ENCODE measurements at regions not wholly inside any gene's neighbourhood (a gene's known extent, or its start where the extent isn't known, plus 50 kb on each side); places are given as distances from the start of the nearest gene placed in this dataset.

- Mint-ChIP-seq H3K27ac (no peak overlapping the region), H3K27me3 (no peaks in the 10 kb centered on the region), H3K9me3 (peaks cover under 1% of the 10 kb centered on the region), H3K36me3 (ENCODE audit: low read depth) (no peaks in the 10 kb centered on the region), H3K4me3 (no peak overlapping the region), H3K4me1 (peaks cover 12% of the 10 kb centered on the region)
- intact Hi-C loops (cut with micrococcal nuclease): no loop called here
- peak; percentile 51 for DNase-seq
Measured at GRCh38 chr13:40404967-40405716, 261.3 kb downstream of the FOXO1 start.

GRCh38 chr13:40406405-40407120 is 259.9 kb downstream of the FOXO1 start:
- Mint-ChIP-seq H3K4me1 (peaks cover 9% of the 10 kb centered on the region), H3K27me3 (no peaks in the 10 kb centered on the region), H3K4me3 (no peak overlapping the region), H3K36me3 (ENCODE audit: low read depth) (peaks cover 2% of the 10 kb centered on the region), H3K27ac (no peak overlapping the region), H3K9me3 (peaks cover 9% of the 10 kb centered on the region)
- DNase-seq: no peak
- intact Hi-C loops (cut with micrococcal nuclease): no loop called here

DNA sequence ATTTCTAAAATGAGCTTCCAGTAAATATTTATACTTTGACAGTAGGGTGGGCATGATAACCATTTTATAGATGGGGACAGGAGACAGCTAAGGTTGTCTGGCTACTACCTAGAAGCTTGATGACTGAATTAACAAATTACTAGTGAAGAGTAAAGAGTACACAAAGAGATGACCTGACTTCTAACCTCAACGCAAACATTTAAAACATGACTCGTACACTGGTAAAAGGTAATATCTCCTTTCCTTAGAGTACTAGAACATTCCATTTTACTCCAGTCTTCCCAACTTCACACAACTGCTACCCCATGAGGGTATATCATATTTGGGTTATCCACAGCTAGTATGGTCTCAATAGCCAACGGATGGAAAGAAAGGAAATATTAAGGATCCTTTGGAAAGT is 258.9 kb downstream of the FOXO1 start:
- intact Hi-C loops (cut with micrococcal nuclease): no loop called here
- Mint-ChIP-seq H3K27ac (no peak overlapping the region), H3K9me3 (peaks cover 12% of the 10 kb centered on the region), H3K4me1 (peaks cover 4% of the 10 kb centered on the region), H3K36me3 (ENCODE audit: low read depth) (peaks cover 2% of the 10 kb centered on the region), H3K27me3 (no peaks in the 10 kb centered on the region), H3K4me3 (no peak overlapping the region)
- DNase-seq: no peak

GRCh38 chr13:40408602-40409001 is 257.8 kb downstream of the FOXO1 start:
- H3K4me3 Mint-ChIP-seq: no peak overlapping the region
- H3K36me3 Mint-ChIP-seq (ENCODE audit: low read depth): peaks cover 2% of the 10 kb centered on the region
- DNase-seq: no peak
- intact Hi-C loops (cut with micrococcal nuclease): no loop called here
- H3K4me1 Mint-ChIP-seq: peaks cover 2% of the 10 kb centered on the region
- H3K9me3 Mint-ChIP-seq: peaks cover 18% of the 10 kb centered on the region
- H3K27ac Mint-ChIP-seq: no peak overlapping the region
- no peaks in the 10 kb centered on the region for H3K27me3 Mint-ChIP-seq

DNA sequence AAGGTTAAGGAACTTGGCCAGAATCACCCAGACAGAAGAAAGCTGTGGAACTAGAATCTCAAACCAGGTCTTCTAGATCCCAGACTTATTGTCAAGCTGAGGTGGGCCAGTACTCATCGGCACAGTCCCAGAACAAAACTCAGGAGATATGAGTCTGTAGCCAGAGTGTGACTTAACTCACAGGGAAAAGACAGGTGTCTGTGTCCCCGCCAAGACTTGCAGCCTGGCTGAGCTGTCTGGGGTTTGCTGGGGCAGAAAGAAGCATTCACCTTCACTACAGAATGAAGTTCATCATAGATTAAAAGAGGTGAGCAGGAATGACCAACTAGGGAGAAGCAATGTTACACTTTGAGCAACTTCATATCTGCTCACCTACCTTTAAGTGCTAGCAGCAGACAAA is 257.2 kb downstream of the FOXO1 start:
- Mint-ChIP-seq H3K27me3 (no peaks in the 10 kb centered on the region), H3K36me3 (ENCODE audit: low read depth) (peaks cover 2% of the 10 kb centered on the region), H3K9me3 (peaks cover 20% of the 10 kb centered on the region), H3K4me1 (peaks cover 2% of the 10 kb centered on the region), H3K4me3 (no peak overlapping the region), H3K27ac (no peak overlapping the region)
- peak; percentile 51 for DNase-seq
- intact Hi-C loops (cut with micrococcal nuclease): no loop called here

DNA sequence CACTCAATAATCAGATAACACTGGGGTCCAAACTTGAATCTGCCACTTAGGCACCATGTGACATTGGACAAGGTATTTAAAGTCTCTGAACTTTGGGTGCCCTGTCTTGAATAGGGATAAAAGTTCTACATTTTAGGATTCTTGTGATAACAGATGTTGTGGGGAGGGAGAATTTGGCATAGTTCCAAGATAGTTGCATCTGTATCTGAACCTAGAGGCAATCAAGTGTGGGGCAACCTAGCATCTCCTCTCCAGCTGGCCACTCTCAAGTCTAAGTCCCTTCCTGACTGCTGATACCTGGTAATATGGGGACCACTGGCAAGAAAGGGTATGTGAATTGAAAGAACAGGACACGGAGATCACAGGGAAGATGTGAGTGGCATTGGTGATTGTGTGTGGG is 256.1 kb downstream of the FOXO1 start:
- Mint-ChIP-seq H3K36me3 (ENCODE audit: low read depth) (peaks cover 2% of the 10 kb centered on the region), H3K4me3 (no peak overlapping the region), H3K4me1 (peaks cover 2% of the 10 kb centered on the region), H3K27me3 (no peaks in the 10 kb centered on the region), H3K27ac (no peak overlapping the region), H3K9me3 (peaks cover 22% of the 10 kb centered on the region)
- intact Hi-C loops (cut with micrococcal nuclease): no loop called here
- no peak for DNase-seq

- Mint-ChIP-seq H3K27me3 (no peaks in the 10 kb centered on the region), H3K36me3 (ENCODE audit: low read depth) (no peaks in the 10 kb centered on the region), H3K4me1 (peaks cover 4% of the 10 kb centered on the region), H3K27ac (no peak overlapping the region), H3K4me3 (no peak overlapping the region), H3K9me3 (peaks cover 11% of the 10 kb centered on the region)
- no peak for DNase-seq
- intact Hi-C loops (cut with micrococcal nuclease): no loop called here
Measured at GRCh38 chr13:40420160-40420740, 246.2 kb downstream of the FOXO1 start.

GRCh38 chr13:40422588-40423235 is 243.7 kb downstream of the FOXO1 start:
- Mint-ChIP-seq H3K9me3 (no peaks in the 10 kb centered on the region), H3K36me3 (ENCODE audit: low read depth) (no peaks in the 10 kb centered on the region), H3K27ac (no peak overlapping the region), H3K4me1 (peaks cover 6% of the 10 kb centered on the region), H3K4me3 (no peak overlapping the region), H3K27me3 (no peaks in the 10 kb centered on the region)
- intact Hi-C loops (cut with micrococcal nuclease): no loop called here
- DNase-seq: no peak

DNA sequence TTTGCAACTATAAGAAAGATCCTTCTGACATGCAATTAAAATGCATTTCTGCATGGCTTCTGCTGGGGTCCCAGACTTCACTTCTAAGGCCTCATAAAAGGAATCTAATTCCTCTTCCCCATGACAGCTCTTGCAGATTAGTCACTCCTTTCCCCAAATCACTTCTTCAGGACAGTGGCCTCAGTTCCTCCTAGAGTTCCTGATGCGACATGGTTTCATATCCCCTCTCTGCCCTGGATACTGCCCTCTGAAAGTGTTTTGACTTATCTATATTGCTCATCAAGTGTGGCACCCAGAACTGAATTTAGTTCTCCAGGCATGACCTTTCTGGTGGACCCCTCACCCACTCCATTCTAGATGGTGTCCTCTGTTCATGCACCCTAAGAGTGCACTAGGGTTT is 238.1 kb downstream of the FOXO1 start:
- Mint-ChIP-seq H3K9me3 (no peaks in the 10 kb centered on the region), H3K4me3 (no peak overlapping the region), H3K4me1 (peaks cover 9% of the 10 kb centered on the region), H3K27me3 (no peaks in the 10 kb centered on the region), H3K27ac (no peak overlapping the region), H3K36me3 (ENCODE audit: low read depth) (no peaks in the 10 kb centered on the region)
- intact Hi-C loops (cut with micrococcal nuclease): no loop called here
- no peak for DNase-seq

DNA sequence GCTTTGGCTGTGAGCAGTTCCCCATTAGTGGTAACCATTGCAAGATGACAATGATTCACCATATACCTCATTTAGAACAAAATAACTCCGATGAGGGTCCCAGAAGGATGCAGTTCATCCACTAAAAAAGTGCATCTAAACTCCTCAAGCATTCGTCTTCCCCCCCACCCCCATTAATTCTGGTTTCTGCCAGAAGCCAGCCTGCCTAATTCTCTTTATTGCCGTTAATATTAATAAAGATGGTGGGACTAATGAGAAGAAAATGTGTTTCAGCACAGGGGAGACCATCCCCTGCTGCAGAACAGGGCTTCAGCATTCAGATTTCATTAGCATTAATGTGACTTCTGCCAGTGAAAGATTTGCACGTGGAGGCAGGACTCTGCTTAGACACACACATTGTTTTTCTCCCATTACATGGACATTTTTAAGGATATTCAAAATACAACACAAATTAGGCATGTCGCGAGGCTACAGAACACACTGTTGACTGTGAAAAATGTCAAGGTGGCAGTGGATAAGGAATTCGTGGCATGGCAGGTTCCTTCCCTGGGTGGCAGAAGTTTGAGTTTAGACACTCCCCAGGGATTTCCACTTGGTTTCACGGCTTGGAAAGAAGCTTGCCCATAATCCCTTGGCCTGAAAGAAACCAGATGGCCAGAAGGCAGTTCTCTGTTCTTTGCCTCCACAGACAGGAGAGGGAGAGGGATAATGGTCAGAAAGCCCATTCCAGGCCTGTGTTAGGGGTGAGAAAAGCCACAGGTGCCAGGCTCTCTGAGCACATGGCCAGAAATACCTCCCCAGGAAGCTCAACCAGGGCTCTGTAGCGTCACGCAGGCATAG is 236.5 kb downstream of the FOXO1 start:
- H3K9me3 Mint-ChIP-seq: no peaks in the 10 kb centered on the region
- no peaks in the 10 kb centered on the region for H3K27me3 Mint-ChIP-seq
- H3K4me3 Mint-ChIP-seq: no peak overlapping the region
- no peak for DNase-seq
- H3K36me3 Mint-ChIP-seq (ENCODE audit: low read depth): no peaks in the 10 kb centered on the region
- H3K4me1 Mint-ChIP-seq: peaks cover 21% of the 10 kb centered on the region
- no peak overlapping the region for H3K27ac Mint-ChIP-seq
- intact Hi-C loops (cut with micrococcal nuclease): no loop called here

DNA sequence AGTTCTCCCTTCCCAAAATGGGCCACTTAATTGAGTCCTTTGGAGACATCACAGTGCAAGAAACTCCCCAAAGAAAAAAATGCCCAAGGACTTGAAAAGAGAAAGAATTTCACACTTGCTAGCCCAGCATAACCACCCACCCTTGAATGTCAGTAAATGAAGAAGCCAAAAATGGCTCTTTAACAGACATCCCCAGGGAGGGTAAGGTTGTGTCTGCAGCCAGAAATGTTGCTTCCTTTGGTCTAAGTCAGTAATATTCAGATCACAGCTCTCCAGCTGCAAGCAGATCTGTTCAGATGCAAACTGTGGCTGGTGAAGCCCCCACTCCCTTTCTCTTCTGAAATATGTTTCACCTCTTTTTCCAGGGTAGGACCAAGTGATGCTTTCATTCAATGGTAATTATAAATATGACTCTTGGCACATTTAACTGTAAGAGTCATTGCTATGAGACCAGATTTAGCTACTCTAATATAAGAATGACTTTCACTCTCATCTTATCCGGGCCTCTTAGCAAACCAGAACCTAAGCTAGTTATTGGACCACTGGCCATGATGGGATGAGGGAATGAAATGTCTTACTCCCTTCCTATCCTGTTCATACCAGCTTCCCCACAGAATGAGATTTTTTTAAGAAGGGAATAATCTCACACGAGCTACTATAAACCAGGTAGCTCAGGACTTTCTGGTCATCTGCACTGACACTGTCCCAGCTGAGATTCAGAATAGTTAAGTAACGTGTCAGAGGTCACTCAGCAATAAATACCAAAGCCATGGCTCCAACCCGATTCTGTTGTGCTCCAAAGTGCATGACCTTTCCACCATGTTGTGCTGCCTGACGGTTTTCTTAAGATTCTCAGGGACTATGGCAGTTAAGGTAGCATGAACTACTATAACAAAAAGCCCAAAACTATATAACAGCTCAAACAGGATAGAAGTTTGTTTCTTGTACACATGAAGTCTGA is 234.1 kb downstream of the FOXO1 start:
- DNase-seq: no peak
- no peak overlapping the region for H3K27ac Mint-ChIP-seq
- peaks cover 25% of the 10 kb centered on the region for H3K4me1 Mint-ChIP-seq
- no peaks in the 10 kb centered on the region for H3K9me3 Mint-ChIP-seq
- no peak overlapping the region for H3K4me3 Mint-ChIP-seq
- intact Hi-C loops (cut with micrococcal nuclease): no loop called here
- H3K27me3 Mint-ChIP-seq: no peaks in the 10 kb centered on the region
- H3K36me3 Mint-ChIP-seq (ENCODE audit: low read depth): no peaks in the 10 kb centered on the region

GRCh38 chr13:40433001-40433400 is 233.4 kb downstream of the FOXO1 start:
- Mint-ChIP-seq H3K36me3 (ENCODE audit: low read depth) (no peaks in the 10 kb centered on the region), H3K27me3 (no peaks in the 10 kb centered on the region), H3K27ac (no peak overlapping the region), H3K4me1 (peaks cover 31% of the 10 kb centered on the region), H3K9me3 (no peaks in the 10 kb centered on the region), H3K4me3 (no peak overlapping the region)
- DNase-seq: no peak
- intact Hi-C loops (cut with micrococcal nuclease): no loop called here

Data from activated CD4-positive, alpha-beta T cell treated with anti-CD3 and anti-CD28 coated beads, Interleukin-2, amount 10 ng/mL, durations not matched to agents 24 days and 14 days (primary cell).